HFFc6 (cell line): ENCODE measurements at regions not wholly inside any gene's neighbourhood (a gene's known extent, or its start where the extent isn't known, plus 50 kb on each side); places are given as distances from the start of the nearest gene placed in this dataset.

Source experiments
- DNase-seq: peaks from one replicate; pipeline ENCODE4 v3.0.0-alpha.2; 2018
- H3K27ac Mint-ChIP-seq: 2 replicates; pipeline ENCODE4 v1.8.0; 2020; ENCODE audit warnings: mild to moderate bottlenecking, mixed read lengths
- H3K27me3 Mint-ChIP-seq: 2 replicates; pipeline ENCODE4 v1.8.0; 2021; ENCODE audit warnings: mild to moderate bottlenecking, moderate library complexity, mixed read lengths; ENCODE audit not compliant: insufficient read depth
- H3K36me3 Mint-ChIP-seq: 2 replicates; pipeline ENCODE4 v1.8.0; 2021; ENCODE audit warnings: low read depth, mixed read lengths
- H3K4me1 Mint-ChIP-seq: 2 replicates; pipeline ENCODE4 v1.8.0; 2020; ENCODE audit warnings: low read depth, mixed read lengths
- H3K4me3 Mint-ChIP-seq: 2 replicates; pipeline ENCODE4 v1.8.0; 2020; ENCODE audit warnings: mild to moderate bottlenecking, moderate library complexity, mixed read lengths
- H3K9me3 Mint-ChIP-seq: 2 replicates; pipeline ENCODE4 v1.8.0; 2020; ENCODE audit warnings: mild to moderate bottlenecking, mixed read lengths
- CTCF ChIP-seq: fragments of 200-600 bp; sonication (generic); IDR thresholded peaks from 2 replicates; pipeline ENCODE4 v1.5.0; 2021; ENCODE audit warnings: antibody characterized with exemption, mild to moderate bottlenecking

GRCh38 chr1:181310560-181310959 lies 172.8 kb upstream of the CACNA1E start:
- H3K27me3 Mint-ChIP-seq, result peaks cover 15% of the 10 kb centered on the region
- no peak overlapping the region for H3K4me3 Mint-ChIP-seq
- H3K36me3 Mint-ChIP-seq, result no peaks in the 10 kb centered on the region
- no peak for DNase-seq
- H3K9me3 Mint-ChIP-seq, result no peaks in the 10 kb centered on the region
- H3K27ac Mint-ChIP-seq, result no peak overlapping the region
- no peaks in the 10 kb centered on the region for H3K4me1 Mint-ChIP-seq
- no peak for TF ChIP-seq CTCF

- Mint-ChIP-seq H3K36me3 (no peaks in the 10 kb centered on the region), H3K4me3 (no peak overlapping the region), H3K9me3 (no peaks in the 10 kb centered on the region), H3K27me3 (peaks cover 32% of the 10 kb centered on the region), H3K4me1 (no peaks in the 10 kb centered on the region), H3K27ac (no peak overlapping the region)
- no peak for TF ChIP-seq CTCF
- no peak for DNase-seq
Observed at GRCh38 chr1:181312946-181313345, 170.4 kb upstream of the CACNA1E start.

GRCh38 chr1:181313466-181313865 lies 169.9 kb upstream of the CACNA1E start:
- no peak overlapping the region for H3K27ac Mint-ChIP-seq
- DNase-seq, result no peak
- peaks cover 36% of the 10 kb centered on the region for H3K27me3 Mint-ChIP-seq

GRCh38 chr1:181314010-181314409 lies 169.3 kb upstream of the CACNA1E start:
- Mint-ChIP-seq H3K9me3 (no peaks in the 10 kb centered on the region), H3K4me1 (no peaks in the 10 kb centered on the region), H3K36me3 (no peaks in the 10 kb centered on the region), H3K27ac (no peak overlapping the region), H3K4me3 (no peak overlapping the region), H3K27me3 (peaks cover 41% of the 10 kb centered on the region)
- no peak for TF ChIP-seq CTCF
- DNase-seq, result no peak

More at GRCh38 chr1:181313466-181313865, 169.9 kb upstream of the CACNA1E start:
- no peaks in the 10 kb centered on the region for H3K4me1 Mint-ChIP-seq
- no peak for TF ChIP-seq CTCF
- no peaks in the 10 kb centered on the region for H3K36me3 Mint-ChIP-seq
- no peaks in the 10 kb centered on the region for H3K9me3 Mint-ChIP-seq
- no peak overlapping the region for H3K4me3 Mint-ChIP-seq

- H3K9me3 Mint-ChIP-seq, result no peaks in the 10 kb centered on the region
- H3K36me3 Mint-ChIP-seq, result no peaks in the 10 kb centered on the region
- no peak for DNase-seq
- TF ChIP-seq CTCF, result no peak
- H3K4me3 Mint-ChIP-seq, result no peak overlapping the region
- H3K27me3 Mint-ChIP-seq, result peaks cover 41% of the 10 kb centered on the region
- no peak overlapping the region for H3K27ac Mint-ChIP-seq
- H3K4me1 Mint-ChIP-seq, result no peaks in the 10 kb centered on the region
Observed at GRCh38 chr1:181314959-181315358, 168.4 kb upstream of the CACNA1E start.
